HG03196 (cell line): ENCODE measurements at regions not wholly inside any gene's neighbourhood (a gene's known extent, or its start where the extent isn't known, plus 50 kb on each side); places are given as distances from the start of the nearest gene placed in this dataset.

Experiments used
- ATAC-seq: cut with Tn5 transposase; IDR thresholded peaks from one replicate; pipeline ENCODE4 v1.9.1; 2021; ENCODE audit not compliant: unreplicated experiment

GRCh38 chr9:110047955-110048402 lies 160.0 kb downstream of the C9orf152 start:
- peak; percentile 27 for ATAC-seq

- peak; percentile 83 for ATAC-seq
Measured at GRCh38 chr9:110048403-110048975, 159.5 kb downstream of the C9orf152 start.

- no peak for ATAC-seq
Measured at GRCh38 chr9:110048976-110049698, 158.8 kb downstream of the C9orf152 start.

DNA sequence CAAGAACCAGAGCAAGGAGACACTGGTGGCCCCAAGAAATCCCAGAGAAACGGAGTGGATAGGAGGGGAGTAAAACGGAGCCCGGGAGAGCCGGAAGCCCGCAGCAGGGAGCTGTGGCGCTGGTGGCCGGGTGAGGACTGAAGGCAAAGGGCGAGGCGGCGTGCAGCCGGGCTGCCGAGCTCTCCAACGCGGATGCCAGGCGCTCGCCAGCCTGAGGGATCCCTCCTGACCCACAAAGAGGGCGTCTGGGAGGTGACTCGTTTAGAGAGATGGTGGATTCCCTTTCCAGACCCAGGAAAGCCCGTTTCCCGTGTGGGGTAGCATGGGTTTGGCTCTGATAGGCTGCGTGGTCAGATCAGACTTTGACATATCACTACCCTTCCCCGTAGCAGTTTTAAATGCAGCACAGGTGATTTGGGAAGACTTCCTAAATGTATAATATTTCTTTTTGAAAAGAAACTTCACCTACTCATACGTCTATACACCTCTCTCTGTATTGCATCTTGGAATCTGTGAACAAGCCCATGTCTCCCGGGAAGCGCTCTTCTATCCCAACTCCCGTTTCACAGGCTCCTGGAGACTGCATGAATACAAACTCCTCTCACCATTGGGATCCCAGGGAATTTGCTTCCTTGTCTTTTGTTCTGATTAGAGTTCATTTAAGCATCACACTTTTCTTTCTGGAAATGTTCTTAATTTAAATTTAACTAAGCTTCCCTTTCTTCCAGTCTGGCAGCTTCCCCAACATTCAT lies 158.1 kb downstream of the C9orf152 start:
- no peak for ATAC-seq

DNA sequence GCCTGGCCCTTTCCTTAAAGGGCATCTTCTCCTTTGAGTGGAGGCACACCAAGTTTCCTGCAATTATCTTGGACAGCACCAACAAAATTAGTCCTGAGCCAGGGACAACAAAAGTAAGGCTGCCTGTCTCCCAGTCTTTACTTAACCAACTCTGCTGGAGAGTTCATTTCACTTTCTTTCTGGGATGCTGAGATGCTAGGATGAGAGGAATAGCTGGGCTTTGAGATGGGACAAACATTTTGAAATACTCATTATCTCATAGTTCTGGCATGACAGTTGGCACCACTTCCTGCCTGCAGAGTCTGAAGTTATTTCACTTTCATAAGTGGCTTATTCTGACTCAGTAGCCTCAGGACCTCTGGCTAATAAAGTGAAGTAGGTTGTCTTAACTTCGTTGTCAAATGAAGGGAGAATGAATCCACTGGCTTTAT lies 157.0 kb downstream of the C9orf152 start:
- ATAC-seq: peak; percentile 54

DNA sequence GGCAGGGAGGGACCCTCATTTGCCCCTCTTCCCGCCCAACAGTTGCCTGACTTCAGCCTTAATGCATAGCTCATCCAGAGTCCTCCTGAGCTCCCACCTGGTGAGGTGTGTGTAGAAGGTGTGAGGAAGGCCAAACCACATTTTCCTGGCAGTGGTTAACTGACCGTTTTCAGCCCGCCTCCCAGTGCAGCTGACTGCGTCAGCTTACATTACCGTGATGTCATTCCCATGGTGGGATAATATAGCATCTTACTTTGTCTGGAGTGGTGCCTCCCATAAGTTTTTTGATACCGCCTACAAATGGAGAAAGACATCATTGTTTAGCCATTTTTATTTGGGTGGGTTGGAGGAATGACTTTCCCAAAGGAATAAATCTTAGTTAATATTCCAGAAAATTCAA lies 151.9 kb downstream of the C9orf152 start:
- ATAC-seq: no peak

GRCh38 chr9:110058304-110058953 lies 149.5 kb downstream of the C9orf152 start:
- peak; percentile 62 for ATAC-seq

DNA sequence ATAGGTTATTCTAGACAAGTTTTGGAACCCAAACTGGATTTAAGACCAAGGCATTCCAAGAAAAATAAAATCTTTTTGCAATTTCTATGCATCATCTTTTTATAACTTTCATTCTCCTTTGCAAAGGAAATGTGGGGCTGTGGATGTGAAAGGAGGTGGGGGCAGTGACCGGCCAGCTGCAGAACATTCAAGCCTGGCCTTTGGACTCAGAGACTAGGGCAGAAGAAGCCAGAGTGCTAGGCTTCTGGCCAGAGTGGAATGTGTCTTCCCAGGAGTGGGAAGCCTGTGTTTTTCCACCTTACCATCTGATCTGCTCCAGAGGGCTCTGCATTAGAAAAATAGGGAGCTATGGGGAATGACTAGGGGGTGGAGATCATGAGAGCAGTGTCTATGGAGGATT lies 148.5 kb downstream of the C9orf152 start:
- no peak for ATAC-seq

DNA sequence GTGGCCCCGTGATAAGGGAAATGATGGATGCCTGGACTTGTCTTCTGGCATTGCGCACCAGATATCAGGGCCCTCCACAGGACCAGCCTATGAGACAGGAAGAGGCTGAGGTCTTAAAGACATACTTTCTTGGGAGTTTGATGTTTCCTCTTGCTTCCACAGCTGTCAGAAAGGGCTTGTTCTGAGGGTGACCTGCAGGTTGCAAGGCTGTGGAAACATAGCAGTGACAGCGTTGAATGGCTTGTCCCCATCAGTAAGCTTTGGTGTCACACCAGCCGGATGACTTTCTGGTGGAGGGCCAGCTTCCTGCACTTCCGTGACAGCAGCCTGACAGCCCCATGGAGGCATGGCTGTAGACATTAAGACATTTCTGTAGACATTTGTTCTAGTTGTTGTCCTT lies 143.2 kb downstream of the C9orf152 start:
- peak; percentile 44 for ATAC-seq

GRCh38 chr9:110065532-110065931 lies 142.4 kb downstream of the C9orf152 start:
- ATAC-seq: peak; percentile 62

- ATAC-seq: no peak
Measured at GRCh38 chr9:110066929-110067716, 140.8 kb downstream of the C9orf152 start.

- ATAC-seq: no peak
Measured at GRCh38 chr9:110068212-110068611, 139.7 kb downstream of the C9orf152 start.

- no peak for ATAC-seq
Measured at GRCh38 chr9:110069326-110070248, 138.4 kb downstream of the C9orf152 start.

- no peak for ATAC-seq
Measured at GRCh38 chr9:110072597-110073355, 135.2 kb downstream of the C9orf152 start.

DNA sequence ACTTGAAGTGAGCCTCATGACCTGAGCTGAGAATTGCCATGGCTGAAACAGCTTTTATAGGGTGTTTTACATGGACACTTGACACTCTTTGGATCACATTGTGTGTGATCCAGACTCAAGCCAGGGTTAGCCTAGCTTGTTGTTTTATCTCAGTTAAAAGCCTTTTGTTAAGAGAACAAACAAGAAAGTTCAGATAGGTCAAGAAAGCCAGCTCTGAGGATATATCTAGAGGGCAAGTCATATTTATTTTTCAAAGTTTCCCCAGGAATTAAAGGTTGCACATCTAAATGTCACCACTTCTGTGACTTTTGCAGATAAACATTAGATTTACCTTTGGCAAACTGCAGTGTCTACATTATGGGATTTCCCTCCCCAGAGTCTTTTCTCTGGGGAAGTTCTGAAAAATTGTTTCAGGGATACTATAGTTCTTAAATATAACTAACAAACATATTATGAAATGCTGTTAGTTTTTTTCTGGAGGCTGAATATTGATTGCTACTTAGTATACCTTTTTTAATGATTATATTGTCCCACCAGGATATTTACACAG lies 134.5 kb downstream of the C9orf152 start:
- ATAC-seq: no peak

DNA sequence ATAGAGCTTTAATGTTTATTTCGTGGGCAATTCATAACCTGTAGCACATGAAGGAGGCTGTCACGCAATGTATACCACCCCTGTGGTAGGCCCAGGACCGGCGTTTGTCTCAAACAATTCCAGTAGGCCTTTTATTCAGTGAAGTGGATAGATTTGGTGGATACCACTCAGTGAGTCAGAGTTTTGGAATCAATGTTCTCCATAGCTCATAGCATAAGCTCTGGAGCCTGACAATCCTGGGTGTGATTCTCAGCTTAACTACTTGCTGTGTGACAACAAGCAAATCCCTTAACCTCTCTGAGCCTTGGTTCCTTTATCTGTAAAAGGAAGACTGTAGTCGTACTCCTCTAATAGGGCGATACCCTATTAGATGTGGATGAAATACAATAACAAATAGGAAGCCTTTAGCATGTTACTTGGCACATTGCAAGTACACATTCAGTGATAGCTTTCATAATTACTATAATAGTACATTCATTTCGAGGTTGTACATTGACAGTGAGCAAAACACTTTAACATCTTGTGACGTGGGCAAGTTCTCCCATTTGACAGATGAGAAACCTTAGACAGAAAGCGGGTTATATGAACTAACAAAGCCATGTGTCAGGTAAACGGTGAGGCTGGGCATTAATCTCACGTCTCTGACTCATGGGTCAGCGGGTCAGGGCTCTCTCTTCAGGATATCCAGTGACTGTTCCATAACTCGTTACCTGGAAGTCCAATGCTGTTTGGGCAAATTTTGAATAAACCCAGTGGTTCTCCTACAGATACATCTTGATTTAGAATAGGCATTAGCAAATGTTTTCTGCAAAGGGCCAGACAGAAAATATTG lies 130.8 kb downstream of the C9orf152 start:
- no peak for ATAC-seq

- no peak for ATAC-seq
Measured at GRCh38 chr9:110077925-110078324, 130.0 kb downstream of the C9orf152 start.

GRCh38 chr9:110078604-110079003 lies 129.4 kb downstream of the C9orf152 start:
- ATAC-seq: no peak
